Endothelial cell of umbilical vein (primary cell): ENCODE measurements at regions not wholly inside any gene's neighbourhood (a gene's known extent, or its start where the extent isn't known, plus 50 kb on each side); places are given as distances from the start of the nearest gene placed in this dataset.

Source experiments
- BruUV-seq: library from RNA; stranded (reverse); fragments of 400-500 nt; replicated peaks from 2 replicates; lab custom pipeline; 2021; lab: Mats Ljungman, UMichigan
- CTCF ChIA-PET: fragments of 300-600, 350-600 bp; sonication (Branson Sonifier 250); formaldehyde crosslinking; loops from one replicate; lab custom pipeline; 2021; ENCODE audit warnings: antibody characterized with exemption, inconsistent platforms; lab: Charles Lee
- POLR2A ChIA-PET: fragments of 300-600, 350-600 bp; sonication (Branson Sonifier 250); formaldehyde crosslinking; loops from one replicate; lab custom pipeline; 2021; ENCODE audit warnings: antibody characterized with exemption, inconsistent platforms; lab: Charles Lee
- DNase-seq: peaks from one replicate; pipeline ENCODE4 v3.0.0-alpha.2; 2011; ENCODE audit warnings: low read depth, low spot score
- FAIRE-seq: peaks from 2 replicates; lab custom pipeline; 2011; peaks lifted over from hg19 to GRCh38; lab: Jason Lieb, UNC
- H2AFZ ChIP-seq: 2 replicates; pipeline ENCODE4 v1.6.0; 2012; ENCODE audit warnings: low read depth, low read length, control low read depth, inconsistent platforms
- H3K27ac ChIP-seq: 2 replicates; pipeline ENCODE4 v1.5.1; 2011; ENCODE audit warnings: low read depth, mild to moderate bottlenecking, control low read depth, low read length, moderate library complexity; ENCODE audit not compliant: insufficient read depth
- H3K27me3 ChIP-seq, 2 experiments: 2 replicates each; pipeline versions ENCODE4 v1.6.0 to v1.6.1; 2011; ENCODE audit warnings: low read length in 2 of 2, mixed read lengths in 1 of 2; ENCODE audit not compliant: control insufficient read depth in 2 of 2, insufficient read depth in 2 of 2
- H3K36me3 ChIP-seq, 2 experiments: 2 replicates in 1 of 2; 3 replicates in 1 of 2; pipeline ENCODE4 v1.5.1; 2011; ENCODE audit warnings: low read length in 2 of 2, mild to moderate bottlenecking in 1 of 2, moderate library complexity in 1 of 2; ENCODE audit not compliant: control insufficient read depth in 2 of 2, insufficient read depth in 2 of 2; ENCODE audit errors: extremely low read depth in 1 of 2
- H3K4me1 ChIP-seq: 3 replicates; pipeline ENCODE4 v1.5.1; 2011; ENCODE audit warnings: mild to moderate bottlenecking, low read length; ENCODE audit not compliant: control insufficient read depth, insufficient read depth; ENCODE audit errors: extremely low read depth
- H3K4me2 ChIP-seq: 2 replicates; pipeline ENCODE4 v1.6.1; 2011; ENCODE audit warnings: low read length, control low read depth, mixed read lengths; ENCODE audit not compliant: insufficient read depth
- H3K4me3 ChIP-seq, 3 experiments: fragments of 200-600 bp in 1 of 3; sonication (generic), shearing (Covaris generic) in 1 of 3; replicated peaks in 1 of 3; 2 replicates each; pipeline ENCODE4 v1.5.1; 2011 to 2016; ENCODE audit warnings: control low read depth in 3 of 3, low read length in 3 of 3, mild to moderate bottlenecking in 2 of 3, inconsistent platforms in 1 of 3, low read depth in 1 of 3, moderate library complexity in 1 of 3; ENCODE audit not compliant: insufficient read depth in 1 of 3
- H3K79me2 ChIP-seq: 2 replicates; pipeline ENCODE4 v1.6.0; 2012; ENCODE audit warnings: low read length, inconsistent platforms; ENCODE audit not compliant: control insufficient read depth, insufficient read depth
- H3K9ac ChIP-seq: replicated peaks from 2 replicates; pipeline ENCODE3; 2011; ENCODE audit warnings: low read length, control low read depth; ENCODE audit not compliant: insufficient read depth; ENCODE audit errors: extremely low read depth
- H3K9me1 ChIP-seq: replicated peaks from 3 replicates; pipeline ENCODE4 v1.6.0; 2011; ENCODE audit warnings: mild to moderate bottlenecking, low read length; ENCODE audit not compliant: control insufficient read depth, insufficient read depth; ENCODE audit errors: extremely low read depth
- H3K9me3 ChIP-seq: replicated peaks from 2 replicates; pipeline ENCODE4 v1.5.1; 2012; ENCODE audit warnings: low read length, inconsistent platforms; ENCODE audit not compliant: control insufficient read depth, insufficient read depth
- H4K20me1 ChIP-seq: replicated peaks from 2 replicates; pipeline ENCODE3; 2011; ENCODE audit warnings: mild to moderate bottlenecking, low read length; ENCODE audit not compliant: control insufficient read depth, insufficient read depth; ENCODE audit errors: extremely low read depth
- EZH2 ChIP-seq: IDR thresholded peaks from 2 replicates; pipeline ENCODE4 v1.6.1; 2012; ENCODE audit warnings: borderline replicate concordance, low read depth, mild to moderate bottlenecking, moderate library complexity, low read length, inconsistent platforms; ENCODE audit not compliant: severe bottlenecking
- FOS ChIP-seq: IDR thresholded peaks from 2 replicates; pipeline ENCODE4 v1.6.1; 2011; ENCODE audit warnings: mild to moderate bottlenecking, low read length, moderate library complexity, borderline replicate concordance; ENCODE audit not compliant: insufficient read depth
- GATA2 ChIP-seq: IDR thresholded peaks from 2 replicates; pipeline ENCODE4 v1.7.0; 2011; ENCODE audit warnings: low read depth, mild to moderate bottlenecking, moderate library complexity, mixed read lengths, low read length; ENCODE audit not compliant: insufficient read length, insufficient read depth
- JUN ChIP-seq: IDR thresholded peaks from 2 replicates; pipeline ENCODE4 v1.6.1; 2011; ENCODE audit warnings: borderline replicate concordance, low read depth; ENCODE audit not compliant: insufficient read length, insufficient read depth
- MYC ChIP-seq: IDR thresholded peaks from one replicate; pipeline ENCODE4 v1.6.1; 2011; ENCODE audit warnings: mild to moderate bottlenecking, low read depth, low read length
- POLR2A ChIP-seq: IDR thresholded peaks from 2 replicates; pipeline ENCODE4 v1.6.1; 2012; ENCODE audit warnings: low read depth, mild to moderate bottlenecking, control low read depth, low read length
- POLR2AphosphoS5 ChIP-seq: IDR thresholded peaks from 2 replicates; pipeline ENCODE4 v1.6.1; 2012; ENCODE audit warnings: low read depth, mild to moderate bottlenecking, control low read depth, low read length, moderate library complexity; ENCODE audit not compliant: insufficient read depth
- dilution Hi-C: fragments of 300-500 bp; cut with MboI; formaldehyde crosslinking; loops from one replicate; pipeline ENCODE4 v1.15.0; 2019; ENCODE audit warnings: low sequenced_read_pairs; ENCODE audit not compliant: extremely low pct_ligation_motif_present
- intact Hi-C: fragments of 100-400 bp; cut with micrococcal nuclease; formaldehyde crosslinking; loops from one replicate; pipeline ENCODE4 v1.10.0; 2022
- TF ChIP-seq, protein P1 (sequence below), 2 donors: IDR thresholded peaks; 1 replicate in 1 of 2; 2 replicates in 1 of 2; pipeline ENCODE4 v1.5.1; 2011; ENCODE audit warnings: low read length in 2 of 2, mild to moderate bottlenecking in 2 of 2, moderate library complexity in 2 of 2, control low read depth in 1 of 2, inconsistent platforms in 1 of 2, low read depth in 1 of 2; ENCODE audit not compliant: insufficient read depth in 1 of 2; ENCODE audit errors: extremely low read depth in 1 of 2
- TF ChIP-seq, protein P2 (sequence below): IDR thresholded peaks from 2 replicates; pipeline ENCODE4 v1.6.1; 2011; ENCODE audit not compliant: insufficient read depth, insufficient read length

DNA sequence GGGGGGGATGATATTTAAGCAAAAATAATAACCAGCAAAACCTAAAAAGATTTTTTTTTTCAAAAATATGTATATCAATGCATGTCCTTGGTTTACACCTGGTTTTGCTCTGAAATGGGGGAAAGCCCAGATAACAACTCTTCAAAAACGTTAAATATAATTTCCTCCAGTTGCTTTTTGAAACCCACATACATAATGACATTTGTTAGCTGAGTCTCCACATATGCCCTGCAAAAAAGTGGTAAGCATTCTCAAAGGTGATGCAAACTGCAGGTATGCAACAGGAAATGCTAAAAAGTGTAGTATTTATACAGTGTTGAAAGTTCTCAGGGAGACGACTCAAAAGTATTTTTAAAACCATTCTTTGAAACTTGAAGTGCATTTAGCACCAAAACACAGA, 258.6 kb downstream of the ZEB2 start:
- Histone ChIP-seq H3K79me2 (no peaks in the 10 kb centered on the region), H3K9me3 (no peaks in the 10 kb centered on the region), H3K4me1 (no peaks in the 10 kb centered on the region), H3K9me1 (no peaks in the 10 kb centered on the region), H3K4me3 (no peak overlapping the region), H2AFZ (no peak overlapping the region), H3K9ac (no peak overlapping the region), H3K36me3 (no peaks in the 10 kb centered on the region), H3K27me3 (no peaks in the 10 kb centered on the region), H3K27ac (no peak overlapping the region), H4K20me1 (no peaks in the 10 kb centered on the region), H3K4me2 (no peak overlapping the region)
- ChIA-PET CTCF (no interaction called here), POLR2A (no interaction called here)
- no peak for DNase-seq
- TF ChIP-seq EZH2, result no peak
- no peak for TF ChIP-seq JUN
- TF ChIP-seq, protein P1, sequence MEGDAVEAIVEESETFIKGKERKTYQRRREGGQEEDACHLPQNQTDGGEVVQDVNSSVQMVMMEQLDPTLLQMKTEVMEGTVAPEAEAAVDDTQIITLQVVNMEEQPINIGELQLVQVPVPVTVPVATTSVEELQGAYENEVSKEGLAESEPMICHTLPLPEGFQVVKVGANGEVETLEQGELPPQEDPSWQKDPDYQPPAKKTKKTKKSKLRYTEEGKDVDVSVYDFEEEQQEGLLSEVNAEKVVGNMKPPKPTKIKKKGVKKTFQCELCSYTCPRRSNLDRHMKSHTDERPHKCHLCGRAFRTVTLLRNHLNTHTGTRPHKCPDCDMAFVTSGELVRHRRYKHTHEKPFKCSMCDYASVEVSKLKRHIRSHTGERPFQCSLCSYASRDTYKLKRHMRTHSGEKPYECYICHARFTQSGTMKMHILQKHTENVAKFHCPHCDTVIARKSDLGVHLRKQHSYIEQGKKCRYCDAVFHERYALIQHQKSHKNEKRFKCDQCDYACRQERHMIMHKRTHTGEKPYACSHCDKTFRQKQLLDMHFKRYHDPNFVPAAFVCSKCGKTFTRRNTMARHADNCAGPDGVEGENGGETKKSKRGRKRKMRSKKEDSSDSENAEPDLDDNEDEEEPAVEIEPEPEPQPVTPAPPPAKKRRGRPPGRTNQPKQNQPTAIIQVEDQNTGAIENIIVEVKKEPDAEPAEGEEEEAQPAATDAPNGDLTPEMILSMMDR (IDR thresholded peaks at IDR 0.05; ENCODE audit: extremely low read depth in 1 of 2, insufficient read depth in 1 of 2, low read depth in 1 of 2, low read length in 2 of 2), result no peak
- TF ChIP-seq POLR2AphosphoS5, result no peak
- no peak for TF ChIP-seq GATA2
- TF ChIP-seq FOS, result no peak
- TF ChIP-seq, protein P2, sequence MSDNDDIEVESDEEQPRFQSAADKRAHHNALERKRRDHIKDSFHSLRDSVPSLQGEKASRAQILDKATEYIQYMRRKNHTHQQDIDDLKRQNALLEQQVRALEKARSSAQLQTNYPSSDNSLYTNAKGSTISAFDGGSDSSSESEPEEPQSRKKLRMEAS, result no peak
- TF ChIP-seq POLR2A, result no peak
- TF ChIP-seq MYC, result no peak
- no peak for FAIRE-seq
- dilution Hi-C loops (no loop called here), intact Hi-C loops (no loop called here)
- no TSS peak for BruUV-seq
